RWPE2 (cell line): ENCODE measurements at regions not wholly inside any gene's neighbourhood (a gene's known extent, or its start where the extent isn't known, plus 50 kb on each side); places are given as distances from the start of the nearest gene placed in this dataset.

ENCODE experiments used
- ATAC-seq: fragments of 200-7000 bp; cut with Tn5 transposase; 3 replicates; pipeline ENCODE4 v1.9.1; 2021; ENCODE audit warnings: low read depth
- DNase-seq: peaks from one replicate; pipeline ENCODE4 v3.0.0-alpha.2; 2020; ENCODE audit warnings: low spot score
- H3K27ac ChIP-seq: fragments of 450-650 bp; 2 replicates; pipeline ENCODE4 v1.5.1; 2017; ENCODE audit warnings: mild to moderate bottlenecking; ENCODE audit not compliant: poor library complexity, severe bottlenecking
- H3K27me3 ChIP-seq: fragments of 250-450 bp; sonication (Bioruptor Pico); 2 replicates; pipeline ENCODE4 v1.5.1; 2021; ENCODE audit warnings: mild to moderate bottlenecking, moderate library complexity; ENCODE audit not compliant: insufficient read depth, poor library complexity, severe bottlenecking
- H3K36me3 ChIP-seq: fragments of 250-450 bp; sonication (Bioruptor Pico); 2 replicates; pipeline ENCODE4 v1.5.1; 2020; ENCODE audit warnings: low read depth, mild to moderate bottlenecking, moderate library complexity
- H3K4me1 ChIP-seq: fragments of 250-450 bp; sonication (Bioruptor Pico); 2 replicates; pipeline ENCODE4 v1.5.1; 2021; ENCODE audit warnings: mild to moderate bottlenecking, moderate library complexity; ENCODE audit not compliant: insufficient read depth, poor library complexity, severe bottlenecking
- H3K4me3 ChIP-seq: fragments of 250-450 bp; sonication (Bioruptor Pico); 2 replicates; pipeline ENCODE4 v1.5.1; 2021; ENCODE audit warnings: mild to moderate bottlenecking, moderate library complexity; ENCODE audit not compliant: severe bottlenecking
- H3K9me3 ChIP-seq: fragments of 250-450 bp; sonication (Bioruptor Pico); 2 replicates; pipeline ENCODE4 v1.5.1; 2021; ENCODE audit warnings: mild to moderate bottlenecking, moderate library complexity; ENCODE audit not compliant: severe bottlenecking
- CTCF ChIP-seq: fragments of 450-650 bp; IDR thresholded peaks from one replicate; pipeline ENCODE4 v1.5.1; 2017; ENCODE audit warnings: mild to moderate bottlenecking, moderate library complexity; ENCODE audit not compliant: poor library complexity, severe bottlenecking

- no peak for ATAC-seq
Observed at GRCh38 chr2:120454654-120455385, 108.9 kb downstream of the INHBB start.

GRCh38 chr2:120455390-120455789 is 109.5 kb downstream of the INHBB start:
- Histone ChIP-seq H3K4me3 (no peak overlapping the region), H3K4me1 (no peaks in the 10 kb centered on the region), H3K27me3 (no peaks in the 10 kb centered on the region), H3K9me3 (peaks cover 6% of the 10 kb centered on the region), H3K27ac (no peak overlapping the region), H3K36me3 (no peaks in the 10 kb centered on the region)
- no peak for ATAC-seq
- DNase-seq, result no peak
- TF ChIP-seq CTCF, result no peak

More at GRCh38 chr2:120454654-120455385, 108.9 kb downstream of the INHBB start:
- Histone ChIP-seq H3K4me1 (no peaks in the 10 kb centered on the region), H3K9me3 (peaks cover 6% of the 10 kb centered on the region), H3K27me3 (no peaks in the 10 kb centered on the region), H3K4me3 (no peak overlapping the region), H3K27ac (no peak overlapping the region), H3K36me3 (no peaks in the 10 kb centered on the region)
- TF ChIP-seq CTCF, result no peak
- no peak for DNase-seq

GRCh38 chr2:120456867-120457266 is 110.9 kb downstream of the INHBB start:
- Histone ChIP-seq H3K9me3 (peaks cover 6% of the 10 kb centered on the region), H3K27me3 (no peaks in the 10 kb centered on the region), H3K4me1 (no peaks in the 10 kb centered on the region), H3K27ac (no peak overlapping the region), H3K36me3 (no peaks in the 10 kb centered on the region), H3K4me3 (no peak overlapping the region)
- ATAC-seq (no peak), DNase-seq (no peak)
- no peak for TF ChIP-seq CTCF

- Histone ChIP-seq H3K27me3 (no peaks in the 10 kb centered on the region), H3K9me3 (peaks cover 6% of the 10 kb centered on the region), H3K36me3 (no peaks in the 10 kb centered on the region), H3K27ac (no peak overlapping the region), H3K4me1 (no peaks in the 10 kb centered on the region), H3K4me3 (no peak overlapping the region)
- no peak for ATAC-seq
- no peak for TF ChIP-seq CTCF
- no peak for DNase-seq
Observed at GRCh38 chr2:120460511-120460910, 114.6 kb downstream of the INHBB start.

GRCh38 chr2:120461092-120461491 is 115.2 kb downstream of the INHBB start:
- no peaks in the 10 kb centered on the region for H3K4me1 ChIP-seq
- no peak overlapping the region for H3K27ac ChIP-seq
- no peaks in the 10 kb centered on the region for H3K36me3 ChIP-seq
- DNase-seq (no peak), ATAC-seq (no peak)
- H3K27me3 ChIP-seq, result no peaks in the 10 kb centered on the region
- peaks cover 6% of the 10 kb centered on the region for H3K9me3 ChIP-seq
- no peak overlapping the region for H3K4me3 ChIP-seq
- no peak for TF ChIP-seq CTCF
